Activated naive CD4-positive, alpha-beta T cell treated with anti-CD3 and anti-CD28 coated beads for 36 hours (primary cell): ENCODE measurements at regions not wholly inside any gene's neighbourhood (a gene's known extent, or its start where the extent isn't known, plus 50 kb on each side); places are given as distances from the start of the nearest gene placed in this dataset.

Source experiments
- CTCF ChIA-PET: fragments of 350-600 bp; sonication (Branson Sonifier 250); formaldehyde crosslinking; loops from one replicate; lab custom pipeline; 2021; ENCODE audit warnings: antibody characterized with exemption; lab: Charles Lee
- DNase-seq: peaks from one replicate; pipeline ENCODE4 v3.0.0-alpha.2; 2020
- H3K27ac Mint-ChIP-seq: one replicate; pipeline ENCODE4 v1.8.0; 2021; ENCODE audit warnings: mild to moderate bottlenecking, mixed read lengths
- H3K27me3 Mint-ChIP-seq: one replicate; pipeline ENCODE4 v1.8.0; 2021; ENCODE audit warnings: low read depth, mixed read lengths
- H3K36me3 Mint-ChIP-seq: one replicate; pipeline ENCODE4 v1.8.0; 2021; ENCODE audit warnings: low read depth, mixed read lengths
- H3K4me1 Mint-ChIP-seq: one replicate; pipeline ENCODE4 v1.8.0; 2021; ENCODE audit warnings: low read depth, mixed read lengths
- H3K4me3 Mint-ChIP-seq: one replicate; pipeline ENCODE4 v1.8.0; 2021; ENCODE audit warnings: mild to moderate bottlenecking, moderate library complexity, mixed read lengths
- H3K9me3 Mint-ChIP-seq: one replicate; pipeline ENCODE4 v1.8.0; 2021; ENCODE audit warnings: mixed read lengths
- intact Hi-C: fragments of 100-400 bp; cut with micrococcal nuclease; formaldehyde crosslinking; loops from one replicate; pipeline ENCODE4 v1.15.1; 2023

GRCh38 chr1:184262109-184262508 lies 124.7 kb upstream of the C1orf21 start:
- CTCF ChIA-PET, result no interaction called here
- no peaks in the 10 kb centered on the region for H3K36me3 Mint-ChIP-seq
- DNase-seq, result no peak
- intact Hi-C loops, result no loop called here
- no peaks in the 10 kb centered on the region for H3K4me1 Mint-ChIP-seq
- no peaks in the 10 kb centered on the region for H3K9me3 Mint-ChIP-seq
- H3K27ac Mint-ChIP-seq, result no peak overlapping the region
- no peak overlapping the region for H3K4me3 Mint-ChIP-seq
- peaks cover 25% of the 10 kb centered on the region for H3K27me3 Mint-ChIP-seq

GRCh38 chr1:184267747-184268146 lies 119.1 kb upstream of the C1orf21 start:
- no peak for DNase-seq
- intact Hi-C loops, result no loop called here
- no peaks in the 10 kb centered on the region for H3K9me3 Mint-ChIP-seq
- no peaks in the 10 kb centered on the region for H3K27me3 Mint-ChIP-seq
- H3K36me3 Mint-ChIP-seq, result no peaks in the 10 kb centered on the region
- H3K4me1 Mint-ChIP-seq, result no peaks in the 10 kb centered on the region
- H3K27ac Mint-ChIP-seq, result no peak overlapping the region
- H3K4me3 Mint-ChIP-seq, result no peak overlapping the region
- CTCF ChIA-PET, result interaction anchor here (0.7 kb wide), 1 partner anchor 198 kb away, joined by 3 read pairs; no protein-coding TSS in a partner anchor

GRCh38 chr1:184270556-184270955 lies 116.3 kb upstream of the C1orf21 start:
- H3K9me3 Mint-ChIP-seq, result no peaks in the 10 kb centered on the region
- no peaks in the 10 kb centered on the region for H3K36me3 Mint-ChIP-seq
- intact Hi-C loops, result no loop called here
- no peak overlapping the region for H3K4me3 Mint-ChIP-seq
- CTCF ChIA-PET, result no interaction called here
- H3K4me1 Mint-ChIP-seq, result no peaks in the 10 kb centered on the region
- H3K27ac Mint-ChIP-seq, result no peak overlapping the region
- no peak for DNase-seq
- H3K27me3 Mint-ChIP-seq, result no peaks in the 10 kb centered on the region

GRCh38 chr1:184272175-184272866 lies 114.5 kb upstream of the C1orf21 start:
- Mint-ChIP-seq H3K27ac (no peak overlapping the region), H3K27me3 (no peaks in the 10 kb centered on the region), H3K4me3 (no peak overlapping the region), H3K9me3 (no peaks in the 10 kb centered on the region), H3K36me3 (no peaks in the 10 kb centered on the region), H3K4me1 (no peaks in the 10 kb centered on the region)
- intact Hi-C loops, result no loop called here
- CTCF ChIA-PET, result no interaction called here
- no peak for DNase-seq

GRCh38 chr1:184276416-184276815 lies 110.4 kb upstream of the C1orf21 start:
- Mint-ChIP-seq H3K27ac (no peak overlapping the region), H3K4me3 (no peak overlapping the region), H3K9me3 (no peaks in the 10 kb centered on the region), H3K4me1 (no peaks in the 10 kb centered on the region), H3K36me3 (no peaks in the 10 kb centered on the region), H3K27me3 (no peaks in the 10 kb centered on the region)
- no peak for DNase-seq
- intact Hi-C loops, result no loop called here
- CTCF ChIA-PET, result no interaction called here

GRCh38 chr1:184279911-184280458 lies 106.8 kb upstream of the C1orf21 start:
- Mint-ChIP-seq H3K9me3 (no peaks in the 10 kb centered on the region), H3K4me3 (no peak overlapping the region), H3K27me3 (no peaks in the 10 kb centered on the region), H3K4me1 (no peaks in the 10 kb centered on the region), H3K27ac (no peak overlapping the region), H3K36me3 (no peaks in the 10 kb centered on the region)
- CTCF ChIA-PET, result interaction anchor here (0.6 to 1.3 kb wide), 2 partner anchors 14 to 1148 kb away, joined by 4 read pairs; no protein-coding TSS in a partner anchor
- no peak for DNase-seq
- intact Hi-C loops, result no loop called here

- Mint-ChIP-seq H3K36me3 (no peaks in the 10 kb centered on the region), H3K27ac (no peak overlapping the region), H3K4me3 (no peak overlapping the region), H3K4me1 (no peaks in the 10 kb centered on the region), H3K27me3 (no peaks in the 10 kb centered on the region), H3K9me3 (no peaks in the 10 kb centered on the region)
- CTCF ChIA-PET, result interaction anchor here (1.1 kb wide), 1 partner anchor 380 kb away, joined by 4 read pairs; no protein-coding TSS in a partner anchor
- DNase-seq, result no peak
- intact Hi-C loops, result no loop called here
Measured at GRCh38 chr1:184283999-184284398, 102.8 kb upstream of the C1orf21 start.

- Mint-ChIP-seq H3K4me3 (no peak overlapping the region), H3K27me3 (no peaks in the 10 kb centered on the region), H3K27ac (no peak overlapping the region), H3K36me3 (peaks cover under 1% of the 10 kb centered on the region), H3K9me3 (peaks cover 2% of the 10 kb centered on the region), H3K4me1 (no peaks in the 10 kb centered on the region)
- CTCF ChIA-PET, result no interaction called here
- intact Hi-C loops, result no loop called here
- DNase-seq, result no peak
Measured at GRCh38 chr1:184284900-184285299, 101.9 kb upstream of the C1orf21 start.

- H3K36me3 Mint-ChIP-seq, result peaks cover 2% of the 10 kb centered on the region
- peaks cover 8% of the 10 kb centered on the region for H3K9me3 Mint-ChIP-seq
- CTCF ChIA-PET, result interaction anchor here (0.6 kb wide), 1 partner anchor 496 kb away, joined by 6 read pairs; no protein-coding TSS in a partner anchor
- intact Hi-C loops, result no loop called here
- no peak for DNase-seq
- H3K4me3 Mint-ChIP-seq, result no peak overlapping the region
- H3K27ac Mint-ChIP-seq, result no peak overlapping the region
- H3K27me3 Mint-ChIP-seq, result no peaks in the 10 kb centered on the region
- no peaks in the 10 kb centered on the region for H3K4me1 Mint-ChIP-seq
Measured at GRCh38 chr1:184285401-184286087, 101.3 kb upstream of the C1orf21 start.

- CTCF ChIA-PET, result no interaction called here
- H3K27me3 Mint-ChIP-seq, result no peaks in the 10 kb centered on the region
- H3K4me1 Mint-ChIP-seq, result no peaks in the 10 kb centered on the region
- H3K9me3 Mint-ChIP-seq, result peaks cover 15% of the 10 kb centered on the region
- intact Hi-C loops, result no loop called here
- DNase-seq, result no peak
- no peak overlapping the region for H3K4me3 Mint-ChIP-seq
- H3K36me3 Mint-ChIP-seq, result peaks cover 4% of the 10 kb centered on the region
- H3K27ac Mint-ChIP-seq, result no peak overlapping the region
Measured at GRCh38 chr1:184287001-184287400, 99.8 kb upstream of the C1orf21 start.

- DNase-seq, result peak; percentile 17
- CTCF ChIA-PET, result no interaction called here
Measured at GRCh38 chr1:184289825-184290550, 96.8 kb upstream of the C1orf21 start.

GRCh38 chr1:184291701-184292100 lies 95.1 kb upstream of the C1orf21 start:
- Mint-ChIP-seq H3K4me3 (no peak overlapping the region), H3K36me3 (peaks cover 4% of the 10 kb centered on the region), H3K4me1 (no peaks in the 10 kb centered on the region), H3K27ac (no peak overlapping the region), H3K27me3 (no peaks in the 10 kb centered on the region), H3K9me3 (peaks cover 18% of the 10 kb centered on the region)
- intact Hi-C loops, result no loop called here
- CTCF ChIA-PET, result no interaction called here
- DNase-seq, result no peak

More at GRCh38 chr1:184289825-184290550, 96.8 kb upstream of the C1orf21 start:
- Mint-ChIP-seq H3K27me3 (no peaks in the 10 kb centered on the region), H3K4me1 (no peaks in the 10 kb centered on the region), H3K4me3 (no peak overlapping the region), H3K36me3 (peaks cover 4% of the 10 kb centered on the region), H3K9me3 (peaks cover 18% of the 10 kb centered on the region), H3K27ac (no peak overlapping the region)
- intact Hi-C loops, result no loop called here
